ACC112 (cell line): ENCODE measurements at regions not wholly inside any gene's neighbourhood (a gene's known extent, or its start where the extent isn't known, plus 50 kb on each side); places are given as distances from the start of the nearest gene placed in this dataset.
A peak's percentile ranks its signal among the peaks of the same experiment; 100 is the strongest.
"Not testable (repeated sequence)": the region's sequence is repeated elsewhere in the genome, so short reads cannot be mapped to it uniquely, and the experiment has no call there.

Experiments
- H2AFZ ChIP-seq: fragments of 200-600 bp; sonication (generic); one replicate; pipeline ENCODE4 v1.6.0; 2017; ENCODE audit warnings: antibody characterized with exemption, low read length; ENCODE audit not compliant: unreplicated experiment
- H3K27ac ChIP-seq: fragments of 200-600 bp; sonication (generic); 2 replicates; pipeline ENCODE4 v1.5.1; 2014; ENCODE audit warnings: low read depth, mild to moderate bottlenecking, antibody characterized with exemption, low read length, moderate library complexity
- H3K27me3 ChIP-seq: fragments of 200-600 bp; sonication (generic); 2 replicates; pipeline ENCODE4 v1.6.1; 2014; ENCODE audit warnings: mild to moderate bottlenecking, antibody characterized with exemption, low read length, moderate library complexity, mixed read lengths; ENCODE audit not compliant: insufficient read depth
- H3K36me3 ChIP-seq: fragments of 200-600 bp; sonication (generic); 2 replicates; pipeline ENCODE4 v1.6.1; 2016; ENCODE audit warnings: mild to moderate bottlenecking, antibody characterized with exemption, low read length, moderate library complexity, mixed read lengths; ENCODE audit not compliant: insufficient read depth
- H3K4me1 ChIP-seq: fragments of 200-600 bp; sonication (generic); one replicate; pipeline ENCODE4 v1.6.1; 2016; ENCODE audit warnings: low read length, mixed read lengths; ENCODE audit not compliant: insufficient read depth, unreplicated experiment, control insufficient read depth
- H3K4me3 ChIP-seq: fragments of 200-600 bp; sonication (generic); 2 replicates; pipeline ENCODE4 v1.5.1; 2014; ENCODE audit warnings: mild to moderate bottlenecking, low read depth, low read length
- H3K79me2 ChIP-seq: fragments of 200-600 bp; sonication (generic); one replicate; pipeline ENCODE4 v1.6.0; 2016; ENCODE audit warnings: low read length; ENCODE audit not compliant: control insufficient read depth, unreplicated experiment, insufficient read depth

GRCh38 chr7:81195033-81195432 lies 276.2 kb upstream of the SEMA3C start:
- Histone ChIP-seq H2AFZ (no peak overlapping the region), H3K36me3 (no peaks in the 10 kb centered on the region), H3K79me2 (no peaks in the 10 kb centered on the region), H3K4me3 (no peak overlapping the region), H3K27ac (no peak overlapping the region), H3K4me1 (peaks cover 11% of the 10 kb centered on the region), H3K27me3 (no peaks in the 10 kb centered on the region)

- Histone ChIP-seq H3K4me3 (no peak overlapping the region), H3K79me2 (no peaks in the 10 kb centered on the region), H3K36me3 (no peaks in the 10 kb centered on the region), H3K4me1 (peaks cover 20% of the 10 kb centered on the region), H3K27ac (no peak overlapping the region), H3K27me3 (no peaks in the 10 kb centered on the region), H2AFZ (peak overlapping the region; percentile 77)
Observed at GRCh38 chr7:81190997-81191768, 272.3 kb upstream of the SEMA3C start.

GRCh38 chr7:81187753-81188152 lies 268.9 kb upstream of the SEMA3C start:
- H3K79me2 ChIP-seq: no peaks in the 10 kb centered on the region
- no peaks in the 10 kb centered on the region for H3K36me3 ChIP-seq
- H2AFZ ChIP-seq: no peak overlapping the region
- no peak overlapping the region for H3K27ac ChIP-seq
- H3K4me3 ChIP-seq: no peak overlapping the region
- peaks cover 23% of the 10 kb centered on the region for H3K4me1 ChIP-seq
- H3K27me3 ChIP-seq: no peaks in the 10 kb centered on the region

- no peaks in the 10 kb centered on the region for H3K79me2 ChIP-seq
- no peaks in the 10 kb centered on the region for H3K36me3 ChIP-seq
- peak overlapping the region; percentile 66 for H2AFZ ChIP-seq
- peaks cover 23% of the 10 kb centered on the region for H3K4me1 ChIP-seq
- no peaks in the 10 kb centered on the region for H3K27me3 ChIP-seq
- H3K27ac ChIP-seq: no peak overlapping the region
- peak overlapping the region; percentile 36; the same call in 1 of the 2 replicates for H3K4me3 ChIP-seq
Observed at GRCh38 chr7:81186691-81187090, 267.8 kb upstream of the SEMA3C start.

GRCh38 chr7:81185072-81185471 lies 266.2 kb upstream of the SEMA3C start:
- Histone ChIP-seq H3K79me2 (no peaks in the 10 kb centered on the region), H3K4me1 (peaks cover 12% of the 10 kb centered on the region), H3K27me3 (no peaks in the 10 kb centered on the region), H3K4me3 (no peak overlapping the region), H2AFZ (no peak overlapping the region), H3K27ac (no peak overlapping the region), H3K36me3 (no peaks in the 10 kb centered on the region)

GRCh38 chr7:81183326-81183725 lies 264.5 kb upstream of the SEMA3C start:
- no peaks in the 10 kb centered on the region for H3K36me3 ChIP-seq
- no peak overlapping the region for H3K4me3 ChIP-seq
- peak overlapping the region; percentile 28 for H2AFZ ChIP-seq
- no peak overlapping the region for H3K27ac ChIP-seq
- no peaks in the 10 kb centered on the region for H3K79me2 ChIP-seq
- peaks cover 12% of the 10 kb centered on the region for H3K4me1 ChIP-seq
- H3K27me3 ChIP-seq: no peaks in the 10 kb centered on the region

GRCh38 chr7:81182056-81182455 lies 263.2 kb upstream of the SEMA3C start:
- H3K27ac ChIP-seq, H3K79me2 ChIP-seq, H3K27me3 ChIP-seq, H3K4me3 ChIP-seq, H3K36me3 ChIP-seq, H3K4me1 ChIP-seq, H2AFZ ChIP-seq: not testable (repeated sequence)

- no peaks in the 10 kb centered on the region for H3K79me2 ChIP-seq
- H3K4me3 ChIP-seq: no peak overlapping the region
- no peaks in the 10 kb centered on the region for H3K36me3 ChIP-seq
- H2AFZ ChIP-seq: no peak overlapping the region
- peaks cover 1% of the 10 kb centered on the region for H3K4me1 ChIP-seq
- no peak overlapping the region for H3K27ac ChIP-seq
- H3K27me3 ChIP-seq: no peaks in the 10 kb centered on the region
Observed at GRCh38 chr7:81181066-81181465, 262.2 kb upstream of the SEMA3C start.

GRCh38 chr7:81180573-81180972 lies 261.7 kb upstream of the SEMA3C start:
- Histone ChIP-seq H3K4me1 (no peaks in the 10 kb centered on the region), H3K4me3 (no peak overlapping the region), H3K79me2 (no peaks in the 10 kb centered on the region), H2AFZ (no peak overlapping the region), H3K27ac (no peak overlapping the region), H3K36me3 (no peaks in the 10 kb centered on the region), H3K27me3 (no peaks in the 10 kb centered on the region)

GRCh38 chr7:81175275-81175940 lies 256.6 kb upstream of the SEMA3C start:
- no peak overlapping the region for H3K4me3 ChIP-seq
- no peak overlapping the region for H3K27ac ChIP-seq
- H2AFZ ChIP-seq: no peak overlapping the region
- H3K36me3 ChIP-seq: no peaks in the 10 kb centered on the region
- no peaks in the 10 kb centered on the region for H3K27me3 ChIP-seq
- H3K4me1 ChIP-seq: peaks cover 17% of the 10 kb centered on the region
- no peaks in the 10 kb centered on the region for H3K79me2 ChIP-seq

- peak overlapping the region; percentile 60 for H3K4me3 ChIP-seq
Observed at GRCh38 chr7:81173766-81174281, 255.0 kb upstream of the SEMA3C start.

More at GRCh38 chr7:81173766-81174281, 255.0 kb upstream of the SEMA3C start:
- Histone ChIP-seq H2AFZ (peak overlapping the region; percentile 76), H3K4me1 (peaks cover 29% of the 10 kb centered on the region), H3K27ac (peak overlapping the region; percentile 66), H3K79me2 (no peaks in the 10 kb centered on the region), H3K36me3 (no peaks in the 10 kb centered on the region), H3K27me3 (no peaks in the 10 kb centered on the region)
